Activated CD4-positive, alpha-beta T cell treated with anti-CD3 and anti-CD28 coated beads, Interleukin-2, amount 10 ng/mL, durations not matched to agents 24 days and 14 days (primary cell): ENCODE measurements at regions not wholly inside any gene's neighbourhood (a gene's known extent, or its start where the extent isn't known, plus 50 kb on each side); places are given as distances from the start of the nearest gene placed in this dataset.
"Not testable (repeated sequence)": the region's sequence is repeated elsewhere in the genome, so short reads cannot be mapped to it uniquely, and the experiment has no call there.

Experiments
- DNase-seq: peaks from one replicate; pipeline ENCODE4 v3.0.0; 2022
- H3K27ac Mint-ChIP-seq: one replicate; pipeline ENCODE4 v1.8.0; 2022; ENCODE audit warnings: mild to moderate bottlenecking, mixed read lengths
- H3K27me3 Mint-ChIP-seq: one replicate; pipeline ENCODE4 v1.8.0; 2022; ENCODE audit warnings: mixed read lengths
- H3K36me3 Mint-ChIP-seq: one replicate; pipeline ENCODE4 v1.8.0; 2022; ENCODE audit warnings: low read depth, mild to moderate bottlenecking, mixed read lengths
- H3K4me1 Mint-ChIP-seq: one replicate; pipeline ENCODE4 v1.8.0; 2021; ENCODE audit warnings: mixed read lengths
- H3K4me3 Mint-ChIP-seq: one replicate; pipeline ENCODE4 v1.8.0; 2022; ENCODE audit warnings: mild to moderate bottlenecking, moderate library complexity, mixed read lengths
- H3K9me3 Mint-ChIP-seq: one replicate; pipeline ENCODE4 v1.8.0; 2021; ENCODE audit warnings: mixed read lengths
- intact Hi-C: fragments of 100-400 bp; cut with micrococcal nuclease; formaldehyde crosslinking; loops from one replicate; pipeline ENCODE4 v1.15.1; 2023

DNA sequence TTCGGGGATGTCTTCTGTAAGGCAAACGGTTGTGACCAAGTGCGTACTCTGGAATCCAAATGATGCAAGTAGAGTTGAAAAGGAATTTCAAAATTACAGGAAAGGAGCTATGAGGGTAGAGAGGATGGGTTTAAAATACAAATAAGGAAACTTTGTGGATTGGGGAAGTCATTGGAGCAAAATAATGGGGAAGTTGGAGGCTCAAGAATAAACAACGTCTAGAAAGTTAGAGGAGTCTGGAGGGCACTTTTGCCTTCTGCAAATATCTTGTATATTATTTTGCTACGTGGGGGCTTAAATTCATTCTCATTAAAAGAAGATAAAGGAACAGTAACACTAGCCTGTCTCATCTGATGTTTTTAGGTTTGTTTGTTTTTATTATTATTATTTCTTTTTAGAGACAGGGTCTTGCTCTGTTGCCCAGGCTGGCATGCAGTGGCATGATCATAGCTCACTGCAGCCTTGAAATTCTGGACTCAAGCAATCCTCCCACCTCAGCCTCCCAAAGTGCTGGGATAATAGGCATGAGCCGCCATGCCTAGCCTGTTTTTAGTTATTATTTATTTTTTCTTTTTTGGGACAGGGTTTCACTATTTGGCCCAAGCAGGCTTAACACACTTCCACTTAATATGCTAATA lies 55.0 kb upstream of the TNFAIP3 start:
- no peaks in the 10 kb centered on the region for H3K27me3 Mint-ChIP-seq
- H3K36me3 Mint-ChIP-seq: peaks cover 5% of the 10 kb centered on the region
- peaks cover 3% of the 10 kb centered on the region for H3K9me3 Mint-ChIP-seq
- peak overlapping the region; percentile 55 for H3K27ac Mint-ChIP-seq
- peaks cover 60% of the 10 kb centered on the region for H3K4me1 Mint-ChIP-seq
- intact Hi-C loops: loop anchor here (1.0 kb wide), 5 partner anchors 7 to 54 kb away; no protein-coding TSS in a partner anchor
- no peak for DNase-seq
- peak overlapping the region; percentile 2 for H3K4me3 Mint-ChIP-seq

DNA sequence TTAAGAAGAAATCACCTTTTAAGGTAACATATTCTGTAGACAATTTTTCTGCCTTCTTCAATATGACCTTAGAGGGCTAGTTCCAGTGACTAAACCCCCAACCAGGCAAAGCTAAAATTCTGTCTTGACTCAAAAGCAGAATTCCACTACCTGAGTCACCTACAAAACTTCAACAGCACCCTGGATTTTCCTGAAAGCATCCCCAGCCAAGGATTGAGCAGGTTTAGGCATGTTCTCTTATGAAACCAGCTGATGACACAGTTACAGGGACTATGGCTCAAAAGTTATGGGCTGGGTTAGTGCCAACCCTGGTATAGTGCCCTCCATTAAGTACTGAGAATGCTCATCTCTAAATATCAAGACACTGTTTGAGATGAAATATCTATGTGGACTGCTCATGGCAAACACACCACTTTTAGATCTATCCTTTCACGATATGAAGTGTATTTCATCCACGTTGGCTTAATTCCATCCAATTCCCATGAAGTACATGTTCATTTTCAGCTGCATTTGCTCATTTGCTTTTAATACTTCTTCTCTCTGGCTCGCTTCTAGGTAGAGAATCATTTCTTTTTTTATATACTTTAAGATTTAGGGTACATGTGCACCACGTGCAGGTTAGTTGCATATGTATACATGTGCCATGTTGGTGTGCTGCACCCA lies 53.6 kb upstream of the TNFAIP3 start:
- H3K27me3 Mint-ChIP-seq: no peaks in the 10 kb centered on the region
- H3K4me3 Mint-ChIP-seq: no peak overlapping the region
- H3K9me3 Mint-ChIP-seq: no peaks in the 10 kb centered on the region
- H3K27ac Mint-ChIP-seq: no peak overlapping the region
- DNase-seq: no peak
- peaks cover 5% of the 10 kb centered on the region for H3K36me3 Mint-ChIP-seq
- intact Hi-C loops: no loop called here
- H3K4me1 Mint-ChIP-seq: peaks cover 56% of the 10 kb centered on the region

DNA sequence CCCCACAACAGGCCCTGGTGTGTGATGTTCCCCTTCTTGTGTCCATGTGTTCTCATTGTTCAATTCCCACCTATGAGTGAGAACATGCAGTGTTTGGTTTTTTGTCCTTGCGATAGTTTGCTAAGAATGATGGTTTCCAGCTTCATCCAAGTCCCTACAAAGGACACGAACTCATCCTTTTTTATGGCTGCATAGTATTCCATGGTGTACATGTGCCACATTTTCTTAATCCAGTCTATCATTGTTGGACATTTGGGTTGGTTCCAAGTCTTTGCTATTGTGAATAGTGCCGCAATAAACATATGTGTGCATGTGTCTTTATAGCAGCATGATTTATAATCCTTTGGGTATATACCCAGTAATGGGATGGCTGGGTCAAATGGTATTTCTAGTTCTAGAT lies 53.0 kb upstream of the TNFAIP3 start:
- H3K36me3 Mint-ChIP-seq, H3K9me3 Mint-ChIP-seq, H3K4me3 Mint-ChIP-seq, H3K27me3 Mint-ChIP-seq, DNase-seq, H3K27ac Mint-ChIP-seq, intact Hi-C loops: not testable (repeated sequence)
- peaks cover 56% of the 10 kb centered on the region for H3K4me1 Mint-ChIP-seq

DNA sequence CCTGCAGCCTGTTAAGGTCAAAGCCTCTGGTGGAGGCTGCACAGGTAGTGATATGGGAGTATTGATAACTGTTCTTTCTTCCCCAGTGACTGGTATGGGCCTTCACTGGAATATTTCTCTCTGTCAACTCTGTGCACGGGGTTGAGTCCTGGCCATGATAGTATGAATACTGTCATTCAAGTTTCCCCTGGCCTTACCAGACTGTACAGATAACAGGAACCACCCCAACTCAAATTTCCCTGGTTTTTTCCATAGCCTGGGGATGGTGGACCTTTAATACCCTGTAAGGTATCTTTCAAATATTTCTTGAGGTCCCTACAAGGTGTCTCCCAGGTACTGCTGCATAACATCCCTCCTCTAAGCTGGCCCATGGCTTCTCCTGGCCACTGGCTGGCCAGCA lies 51.4 kb upstream of the TNFAIP3 start:
- no peak for DNase-seq
- no peaks in the 10 kb centered on the region for H3K27me3 Mint-ChIP-seq
- intact Hi-C loops: no loop called here
- H3K4me1 Mint-ChIP-seq: peaks cover 61% of the 10 kb centered on the region
- no peaks in the 10 kb centered on the region for H3K9me3 Mint-ChIP-seq
- H3K27ac Mint-ChIP-seq: peak overlapping the region; percentile 86
- H3K36me3 Mint-ChIP-seq: peaks cover 3% of the 10 kb centered on the region
- H3K4me3 Mint-ChIP-seq: peak overlapping the region; percentile 73

DNA sequence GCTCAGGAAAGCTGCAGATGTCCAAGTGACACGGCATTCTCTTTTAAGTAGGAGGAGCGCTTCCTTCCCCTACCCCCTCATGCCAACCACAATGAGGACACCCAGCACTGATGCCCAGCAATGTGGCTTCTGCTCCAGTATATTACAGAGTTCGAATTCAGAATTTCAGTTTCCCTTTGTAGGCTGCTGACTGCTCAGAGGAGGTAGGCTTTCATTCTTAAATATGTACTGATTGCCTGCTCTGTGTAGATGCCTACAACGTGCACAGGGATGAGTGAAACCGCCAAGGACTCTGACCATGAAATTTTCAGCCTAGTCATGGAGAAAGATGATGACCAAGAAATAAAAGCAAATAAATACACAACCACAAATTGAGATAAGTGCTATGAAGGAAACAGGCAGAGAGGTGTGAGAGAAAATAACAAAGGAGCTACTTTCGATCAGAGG lies 50.9 kb upstream of the TNFAIP3 start:
- Mint-ChIP-seq H3K27me3 (no peaks in the 10 kb centered on the region), H3K9me3 (no peaks in the 10 kb centered on the region), H3K4me3 (peak overlapping the region; percentile 73), H3K27ac (peak overlapping the region; percentile 86), H3K4me1 (peaks cover 59% of the 10 kb centered on the region), H3K36me3 (peaks cover 3% of the 10 kb centered on the region)
- intact Hi-C loops: no loop called here
- peak; percentile 76 for DNase-seq

DNA sequence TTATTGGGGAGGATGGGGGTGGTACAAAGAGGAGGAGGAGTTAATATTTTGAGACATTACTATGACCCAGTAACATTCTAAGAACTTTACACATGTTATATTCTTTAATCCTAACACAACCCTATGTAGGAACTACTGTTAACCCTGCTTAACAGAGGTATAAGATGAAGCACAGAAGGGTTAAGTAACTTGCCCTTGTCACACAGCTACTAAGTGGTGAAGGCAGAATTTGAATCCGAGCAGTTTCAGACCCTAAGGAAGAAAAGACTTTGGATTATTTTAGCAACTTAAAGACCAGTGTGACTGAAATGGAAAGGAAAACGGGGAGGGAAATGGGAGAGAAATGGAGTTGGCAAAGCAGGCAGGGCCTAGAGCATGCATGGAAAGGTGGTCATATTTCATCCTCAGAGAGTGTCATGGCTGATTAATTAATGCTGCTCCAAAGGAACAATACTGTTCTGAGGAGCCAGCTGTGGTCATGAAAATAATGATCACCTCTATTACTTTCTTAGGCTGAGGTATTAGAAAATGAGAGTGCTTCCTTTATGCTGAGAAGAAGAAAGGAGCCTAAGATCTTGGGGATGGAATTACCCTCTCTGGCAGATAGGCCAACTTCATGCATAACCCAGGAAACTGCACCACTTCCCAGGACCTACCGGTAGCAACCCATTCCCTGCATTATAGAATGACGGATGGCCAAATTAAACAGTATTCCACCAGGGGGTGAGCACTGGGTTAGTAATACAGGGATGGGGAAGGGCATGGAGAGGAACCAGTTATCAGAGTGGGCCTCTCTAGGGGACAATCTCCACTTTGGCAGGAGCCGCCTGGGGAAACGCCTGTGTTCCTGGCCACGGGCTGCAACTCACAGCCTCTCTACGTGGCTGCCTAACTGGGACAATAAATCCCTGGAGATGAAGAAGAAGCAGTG lies 50.1 kb upstream of the TNFAIP3 start:
- Mint-ChIP-seq H3K9me3 (no peaks in the 10 kb centered on the region), H3K4me3 (peak overlapping the region; percentile 10), H3K4me1 (peaks cover 55% of the 10 kb centered on the region), H3K36me3 (peaks cover 3% of the 10 kb centered on the region), H3K27me3 (no peaks in the 10 kb centered on the region), H3K27ac (peak overlapping the region; percentile 52)
- intact Hi-C loops: no loop called here
- no peak for DNase-seq
